Upper lobe of right lung (tissue), 1 donor: ENCODE measurements at regions not wholly inside any gene's neighbourhood (a gene's known extent, or its start where the extent isn't known, plus 50 kb on each side); places are given as distances from the start of the nearest gene placed in this dataset.

ENCODE experiments used
- ATAC-seq: fragments of 200-7000 bp; cut with Tn5 transposase; one replicate; pipeline ENCODE4 v1.9.1; 2020; ENCODE audit warnings: mild to moderate bottlenecking, moderate library complexity
- DNase-seq: peaks from one replicate; pipeline ENCODE4 v3.0.0-alpha.2; 2020
- H3K27ac ChIP-seq: fragments of 200-600 bp; one replicate; pipeline ENCODE4 v1.8.0; 2022
- H3K27me3 ChIP-seq: fragments of 200-600 bp; one replicate; pipeline ENCODE4 v1.8.0; 2022; ENCODE audit warnings: mild to moderate bottlenecking
- H3K36me3 ChIP-seq: fragments of 200-600 bp; one replicate; pipeline ENCODE4 v1.8.0; 2022
- H3K4me1 ChIP-seq: fragments of 200-600 bp; one replicate; pipeline ENCODE4 v1.8.0; 2022
- H3K4me3 ChIP-seq: fragments of 200-600 bp; one replicate; pipeline ENCODE4 v1.8.0; 2022; ENCODE audit warnings: mild to moderate bottlenecking
- H3K9me3 ChIP-seq: fragments of 200-600 bp; one replicate; pipeline ENCODE4 v1.8.0; 2022
- intact Hi-C: fragments of 100-400 bp; cut with DNase I; formaldehyde crosslinking; loops from one replicate; pipeline ENCODE4 v1.11.0; 2022
- TF ChIP-seq, protein P1 (sequence below): fragments of 200-600 bp; IDR thresholded peaks from one replicate; pipeline ENCODE4 v1.8.0; 2022; ENCODE audit warnings: antibody characterized with exemption
- donor health status: DM: no; HTN: yes; CAD: no; lungs with severe emphysema.

GRCh38 chr11:116062490-116063171, 558.4 kb upstream of the CADM1 start:
- ATAC-seq, result no peak
- Histone ChIP-seq H3K4me3 (no peak overlapping the region), H3K4me1 (no peaks in the 10 kb centered on the region), H3K27me3 (peaks cover 4% of the 10 kb centered on the region), H3K27ac (no peak overlapping the region), H3K9me3 (no peaks in the 10 kb centered on the region), H3K36me3 (no peaks in the 10 kb centered on the region)
- intact Hi-C loops, result no loop called here
- no peak for DNase-seq
- TF ChIP-seq, protein P1, sequence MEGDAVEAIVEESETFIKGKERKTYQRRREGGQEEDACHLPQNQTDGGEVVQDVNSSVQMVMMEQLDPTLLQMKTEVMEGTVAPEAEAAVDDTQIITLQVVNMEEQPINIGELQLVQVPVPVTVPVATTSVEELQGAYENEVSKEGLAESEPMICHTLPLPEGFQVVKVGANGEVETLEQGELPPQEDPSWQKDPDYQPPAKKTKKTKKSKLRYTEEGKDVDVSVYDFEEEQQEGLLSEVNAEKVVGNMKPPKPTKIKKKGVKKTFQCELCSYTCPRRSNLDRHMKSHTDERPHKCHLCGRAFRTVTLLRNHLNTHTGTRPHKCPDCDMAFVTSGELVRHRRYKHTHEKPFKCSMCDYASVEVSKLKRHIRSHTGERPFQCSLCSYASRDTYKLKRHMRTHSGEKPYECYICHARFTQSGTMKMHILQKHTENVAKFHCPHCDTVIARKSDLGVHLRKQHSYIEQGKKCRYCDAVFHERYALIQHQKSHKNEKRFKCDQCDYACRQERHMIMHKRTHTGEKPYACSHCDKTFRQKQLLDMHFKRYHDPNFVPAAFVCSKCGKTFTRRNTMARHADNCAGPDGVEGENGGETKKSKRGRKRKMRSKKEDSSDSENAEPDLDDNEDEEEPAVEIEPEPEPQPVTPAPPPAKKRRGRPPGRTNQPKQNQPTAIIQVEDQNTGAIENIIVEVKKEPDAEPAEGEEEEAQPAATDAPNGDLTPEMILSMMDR, result no peak

DNA sequence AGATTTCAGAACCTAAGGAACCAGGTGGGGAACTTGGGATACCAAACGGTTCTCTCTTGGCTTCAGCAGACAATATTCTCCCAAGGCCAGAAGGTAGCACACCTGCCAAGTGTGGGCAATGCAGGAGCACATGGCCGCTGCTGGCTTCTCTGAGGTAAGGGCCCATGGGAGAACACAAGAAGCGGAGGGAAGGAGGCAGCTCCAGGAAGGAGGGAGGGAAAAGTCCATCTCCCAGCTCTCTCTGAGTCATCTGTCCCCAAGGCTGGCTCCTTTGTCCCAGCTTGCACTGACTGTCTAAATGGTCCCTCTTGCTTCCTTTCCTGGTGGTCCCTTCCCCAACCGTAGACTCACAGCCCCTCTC, 557.9 kb upstream of the CADM1 start:
- Histone ChIP-seq H3K36me3 (no peaks in the 10 kb centered on the region), H3K4me3 (no peak overlapping the region), H3K27me3 (peaks cover 4% of the 10 kb centered on the region), H3K4me1 (no peaks in the 10 kb centered on the region), H3K9me3 (no peaks in the 10 kb centered on the region), H3K27ac (no peak overlapping the region)
- TF ChIP-seq, protein P1, result no peak
- no peak for DNase-seq
- intact Hi-C loops, result no loop called here
- ATAC-seq, result no peak

DNA sequence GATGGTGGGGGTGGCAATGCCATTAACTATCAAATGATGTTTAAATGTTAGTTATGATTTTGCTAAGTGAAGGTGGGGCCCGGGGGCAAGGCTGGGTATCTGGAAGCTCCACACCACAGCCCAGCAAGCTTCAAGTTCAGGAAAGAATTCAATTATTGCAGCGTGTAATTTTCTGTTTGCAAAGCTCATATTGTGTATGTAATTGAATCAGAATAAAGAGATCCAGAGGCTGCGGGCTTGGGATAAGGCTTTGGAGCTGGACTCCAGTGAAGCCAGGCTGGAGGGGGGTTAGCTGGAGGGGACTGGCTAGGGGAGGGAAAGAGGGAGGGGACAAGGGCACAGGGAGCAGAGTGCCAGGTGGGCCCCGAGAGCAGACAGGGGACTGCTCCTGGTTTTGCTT, 557.1 kb upstream of the CADM1 start:
- TF ChIP-seq, protein P1, result no peak
- intact Hi-C loops, result no loop called here
- Histone ChIP-seq H3K36me3 (no peaks in the 10 kb centered on the region), H3K4me3 (no peak overlapping the region), H3K27ac (no peak overlapping the region), H3K9me3 (no peaks in the 10 kb centered on the region), H3K4me1 (no peaks in the 10 kb centered on the region), H3K27me3 (peaks cover 4% of the 10 kb centered on the region)
- ATAC-seq (no peak), DNase-seq (no peak)

DNA sequence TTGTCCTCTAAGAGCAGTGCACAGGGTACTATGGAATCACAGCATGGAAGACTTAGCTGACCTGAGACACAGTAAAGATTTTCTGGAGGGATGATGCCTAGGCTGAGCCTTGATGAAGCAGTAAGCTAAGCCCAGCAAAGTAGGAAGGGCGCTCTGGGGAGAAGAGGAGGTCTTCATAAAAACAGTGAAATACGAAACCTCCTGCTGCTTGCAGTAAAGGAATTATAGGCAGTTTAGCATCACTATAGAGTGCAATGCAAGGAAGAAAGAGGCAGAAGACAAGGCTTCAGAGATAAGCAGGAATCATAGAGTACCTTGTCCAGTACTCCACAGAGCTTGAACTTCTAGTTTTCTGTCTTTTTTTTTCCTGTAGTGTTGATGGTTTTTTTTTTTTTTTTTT, 555.7 kb upstream of the CADM1 start:
- no peaks in the 10 kb centered on the region for H3K9me3 ChIP-seq
- no peaks in the 10 kb centered on the region for H3K4me1 ChIP-seq
- intact Hi-C loops, result no loop called here
- no peak for DNase-seq
- no peaks in the 10 kb centered on the region for H3K36me3 ChIP-seq
- no peak overlapping the region for H3K27ac ChIP-seq
- no peak overlapping the region for H3K4me3 ChIP-seq
- peaks cover 6% of the 10 kb centered on the region for H3K27me3 ChIP-seq
- ATAC-seq, result no peak
- TF ChIP-seq, protein P1, result no peak

- H3K4me1 ChIP-seq, result no peaks in the 10 kb centered on the region
- ATAC-seq, result no peak
- no peak overlapping the region for H3K4me3 ChIP-seq
- H3K9me3 ChIP-seq, result no peaks in the 10 kb centered on the region
- no peak for DNase-seq
- intact Hi-C loops, result no loop called here
- H3K27ac ChIP-seq, result no peak overlapping the region
- TF ChIP-seq, protein P1, result no peak
- H3K36me3 ChIP-seq, result no peaks in the 10 kb centered on the region
- peaks cover 6% of the 10 kb centered on the region for H3K27me3 ChIP-seq
Measured at GRCh38 chr11:116057000-116057399, 552.8 kb upstream of the CADM1 start.

- peaks cover 6% of the 10 kb centered on the region for H3K27me3 ChIP-seq
- intact Hi-C loops, result no loop called here
- H3K4me3 ChIP-seq, result no peak overlapping the region
- ATAC-seq, result peak; percentile 35
- no peaks in the 10 kb centered on the region for H3K9me3 ChIP-seq
- no peaks in the 10 kb centered on the region for H3K36me3 ChIP-seq
- H3K4me1 ChIP-seq, result no peaks in the 10 kb centered on the region
- no peak for DNase-seq
- no peak overlapping the region for H3K27ac ChIP-seq
- TF ChIP-seq, protein P1, result no peak
Measured at GRCh38 chr11:116055064-116055463, 550.8 kb upstream of the CADM1 start.
